Nephron (organoid): ENCODE measurements at regions not wholly inside any gene's neighbourhood (a gene's known extent, or its start where the extent isn't known, plus 50 kb on each side); places are given as distances from the start of the nearest gene placed in this dataset.

Experiments
- H3K27ac Mint-ChIP-seq, 3 experiments: 2 replicates each; pipeline ENCODE4 v1.8.0; 2020; ENCODE audit warnings: mixed read lengths in 3 of 3, mild to moderate bottlenecking in 2 of 3, moderate library complexity in 1 of 3
- H3K27me3 Mint-ChIP-seq: 2 replicates; pipeline ENCODE4 v1.8.0; 2021; ENCODE audit warnings: low read depth, mild to moderate bottlenecking, moderate library complexity, mixed read lengths
- H3K36me3 Mint-ChIP-seq: 2 replicates; pipeline ENCODE4 v1.8.0; 2020; ENCODE audit warnings: low read depth, mixed read lengths
- H3K4me1 Mint-ChIP-seq: 2 replicates; pipeline ENCODE4 v1.8.0; 2020; ENCODE audit warnings: mixed read lengths
- H3K4me3 Mint-ChIP-seq, 3 experiments: 2 replicates each; pipeline ENCODE4 v1.8.0; 2020; ENCODE audit warnings: mild to moderate bottlenecking in 3 of 3, mixed read lengths in 3 of 3, moderate library complexity in 2 of 3
- H3K9me3 Mint-ChIP-seq: 2 replicates; pipeline ENCODE4 v1.8.0; 2020; ENCODE audit warnings: mixed read lengths
- TF ChIP-seq, protein P1 (sequence below), 3 experiments: fragments of 200-600 bp; sonication (generic); IDR thresholded peaks; one replicate each; pipeline ENCODE4 v1.5.0; 2021; ENCODE audit warnings: antibody characterized with exemption in 3 of 3; ENCODE audit not compliant: unreplicated experiment in 3 of 3

GRCh38 chr2:133726973-133727372, 158.7 kb upstream of the NCKAP5 start:
- TF ChIP-seq, protein P1, sequence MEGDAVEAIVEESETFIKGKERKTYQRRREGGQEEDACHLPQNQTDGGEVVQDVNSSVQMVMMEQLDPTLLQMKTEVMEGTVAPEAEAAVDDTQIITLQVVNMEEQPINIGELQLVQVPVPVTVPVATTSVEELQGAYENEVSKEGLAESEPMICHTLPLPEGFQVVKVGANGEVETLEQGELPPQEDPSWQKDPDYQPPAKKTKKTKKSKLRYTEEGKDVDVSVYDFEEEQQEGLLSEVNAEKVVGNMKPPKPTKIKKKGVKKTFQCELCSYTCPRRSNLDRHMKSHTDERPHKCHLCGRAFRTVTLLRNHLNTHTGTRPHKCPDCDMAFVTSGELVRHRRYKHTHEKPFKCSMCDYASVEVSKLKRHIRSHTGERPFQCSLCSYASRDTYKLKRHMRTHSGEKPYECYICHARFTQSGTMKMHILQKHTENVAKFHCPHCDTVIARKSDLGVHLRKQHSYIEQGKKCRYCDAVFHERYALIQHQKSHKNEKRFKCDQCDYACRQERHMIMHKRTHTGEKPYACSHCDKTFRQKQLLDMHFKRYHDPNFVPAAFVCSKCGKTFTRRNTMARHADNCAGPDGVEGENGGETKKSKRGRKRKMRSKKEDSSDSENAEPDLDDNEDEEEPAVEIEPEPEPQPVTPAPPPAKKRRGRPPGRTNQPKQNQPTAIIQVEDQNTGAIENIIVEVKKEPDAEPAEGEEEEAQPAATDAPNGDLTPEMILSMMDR (IDR thresholded peaks at IDR 0.05; ENCODE audit: unreplicated experiment in 3 of 3) = no peak
- H3K4me1 Mint-ChIP-seq = peaks cover 7% of the 10 kb centered on the region
- no peaks in the 10 kb centered on the region for H3K36me3 Mint-ChIP-seq
- H3K4me3 Mint-ChIP-seq = peak overlapping the region in 2 of 3 experiments; percentile 29 to 34
- H3K9me3 Mint-ChIP-seq = no peaks in the 10 kb centered on the region
- no peaks in the 10 kb centered on the region for H3K27me3 Mint-ChIP-seq
- H3K27ac Mint-ChIP-seq = peak overlapping the region; percentile 36 to 52 (median 43)

GRCh38 chr2:133732059-133732458, 163.8 kb upstream of the NCKAP5 start:
- Mint-ChIP-seq H3K27me3 (no peaks in the 10 kb centered on the region), H3K4me1 (peaks cover 19% of the 10 kb centered on the region), H3K4me3 (no peak overlapping the region), H3K27ac (no peak overlapping the region), H3K9me3 (no peaks in the 10 kb centered on the region), H3K36me3 (no peaks in the 10 kb centered on the region)
- TF ChIP-seq, protein P1 (IDR thresholded peaks at IDR 0.05; ENCODE audit: unreplicated experiment in 3 of 3) = no peak

GRCh38 chr2:133732982-133733900, 165.0 kb upstream of the NCKAP5 start:
- Mint-ChIP-seq H3K27ac (peak overlapping the region in 1 of 3 experiments; percentile 34), H3K36me3 (no peaks in the 10 kb centered on the region), H3K9me3 (no peaks in the 10 kb centered on the region), H3K27me3 (no peaks in the 10 kb centered on the region), H3K4me1 (peaks cover 24% of the 10 kb centered on the region), H3K4me3 (no peak overlapping the region)
- TF ChIP-seq, protein P1 (IDR thresholded peaks at IDR 0.05; ENCODE audit: unreplicated experiment in 3 of 3) = no peak

GRCh38 chr2:133733901-133734255, 165.6 kb upstream of the NCKAP5 start:
- H3K4me1 Mint-ChIP-seq = peaks cover 24% of the 10 kb centered on the region
- H3K4me3 Mint-ChIP-seq = no peak overlapping the region
- H3K27ac Mint-ChIP-seq = peak overlapping the region in 1 of 3 experiments; percentile 13
- H3K9me3 Mint-ChIP-seq = no peaks in the 10 kb centered on the region
- H3K36me3 Mint-ChIP-seq = no peaks in the 10 kb centered on the region
- no peaks in the 10 kb centered on the region for H3K27me3 Mint-ChIP-seq
- TF ChIP-seq, protein P1 (IDR thresholded peaks at IDR 0.05; ENCODE audit: unreplicated experiment in 3 of 3) = no peak

DNA sequence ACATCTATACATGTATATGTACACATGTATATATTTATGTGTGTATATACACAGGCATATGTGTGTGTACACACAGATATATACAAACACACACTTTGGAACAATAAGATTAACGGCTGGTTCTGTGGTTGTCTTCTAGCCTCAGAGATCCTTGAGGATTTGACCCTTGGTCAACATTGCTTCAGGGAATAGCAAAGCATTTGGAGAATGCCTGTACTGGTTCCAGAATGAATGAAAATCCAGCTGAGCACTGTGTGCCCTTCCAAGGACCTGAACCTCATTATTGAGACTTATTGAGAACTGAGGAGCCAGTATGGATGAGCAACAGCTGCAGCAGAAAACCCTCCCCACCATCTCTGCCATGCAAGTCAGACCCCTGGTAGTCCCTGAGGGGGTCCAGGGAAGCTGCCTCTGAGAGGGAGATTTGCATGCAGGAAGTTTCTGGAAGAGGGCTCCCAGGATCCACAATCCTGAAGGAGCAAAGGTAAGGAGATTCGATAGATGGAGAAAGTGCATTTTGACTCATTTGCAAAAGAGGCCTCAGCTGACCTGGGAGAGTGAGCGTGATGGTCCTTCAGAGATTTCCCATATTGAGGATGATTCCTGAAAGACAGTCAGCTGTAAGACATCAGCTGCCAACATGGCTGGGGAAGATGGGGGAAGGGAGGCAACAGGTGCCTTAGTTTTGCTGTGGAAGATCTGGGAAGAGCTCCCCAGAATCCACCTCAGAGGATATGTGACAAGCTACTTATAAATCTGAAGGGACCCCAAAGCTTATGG, 166.6 kb upstream of the NCKAP5 start:
- Mint-ChIP-seq H3K9me3 (no peaks in the 10 kb centered on the region), H3K36me3 (no peaks in the 10 kb centered on the region), H3K27me3 (no peaks in the 10 kb centered on the region), H3K27ac (peak overlapping the region in 1 of 3 experiments; percentile 23), H3K4me1 (peaks cover 24% of the 10 kb centered on the region), H3K4me3 (no peak overlapping the region)
- TF ChIP-seq, protein P1 (IDR thresholded peaks at IDR 0.05; ENCODE audit: unreplicated experiment in 3 of 3) = no peak
